ENCODE measurements at regions not wholly inside any gene's neighbourhood (a gene's known extent, or its start where the extent isn't known, plus 50 kb on each side); places are given as distances from the start of the nearest gene placed in this dataset.
"Not testable (repeated sequence)": the region's sequence is repeated elsewhere in the genome, so short reads cannot be mapped to it uniquely, and the experiment has no call there.

DNA sequence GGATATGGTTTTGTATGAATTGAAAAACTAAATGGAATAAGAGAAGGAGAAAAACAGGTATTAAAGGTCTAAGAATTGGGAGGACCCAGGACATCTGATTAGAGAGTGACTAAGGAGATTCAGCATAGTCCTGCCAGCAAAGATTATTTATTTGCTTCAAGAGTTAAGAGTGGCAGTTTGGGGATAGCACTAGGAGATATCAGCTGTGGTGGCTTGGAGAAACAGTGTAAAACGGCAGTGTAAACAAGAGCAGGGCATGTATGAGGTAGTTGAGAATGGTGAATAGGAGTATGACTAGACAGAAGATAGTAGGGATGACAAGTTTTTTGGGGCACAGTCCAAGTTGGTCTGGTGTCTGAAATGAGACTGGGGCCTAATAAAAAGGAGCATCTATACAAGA is 730.3 kb downstream of the TRHDE start:
- H3K4me1 ChIP-seq (ENCODE audit: insufficient read depth, low read length); H3K9me3 ChIP-seq (ENCODE audit: control insufficient read depth, insufficient read depth, low read length): not testable (repeated sequence)
- H3K36me3 ChIP-seq (ENCODE audit: insufficient read depth, low read length): peaks cover 20% of the 10 kb centered on the region
- peak overlapping the region; percentile 79 for H3K9ac ChIP-seq (ENCODE audit: low read depth, low read length)

- H3K36me3 ChIP-seq (ENCODE audit: insufficient read depth, low read length): peaks cover 15% of the 10 kb centered on the region
- peaks cover 20% of the 10 kb centered on the region for H3K9me3 ChIP-seq (ENCODE audit: control insufficient read depth, insufficient read depth, low read length)
- not testable (repeated sequence) for H3K4me1 ChIP-seq (ENCODE audit: insufficient read depth, low read length)
- H3K9ac ChIP-seq (ENCODE audit: low read depth, low read length): peak overlapping the region; percentile 24; the same call in 1 of the 2 replicates
Observed at GRCh38 chr12:73009138-73009834, 737.1 kb downstream of the TRHDE start.

GRCh38 chr12:73017981-73018380 is 745.8 kb downstream of the TRHDE start:
- H3K9ac ChIP-seq (ENCODE audit: low read depth, low read length): no peak overlapping the region
- peaks cover 7% of the 10 kb centered on the region for H3K4me1 ChIP-seq (ENCODE audit: insufficient read depth, low read length)
- H3K36me3 ChIP-seq (ENCODE audit: insufficient read depth, low read length): peaks cover 2% of the 10 kb centered on the region; the same call in 1 of the 2 replicates
- H3K9me3 ChIP-seq (ENCODE audit: control insufficient read depth, insufficient read depth, low read length): no peaks in the 10 kb centered on the region

DNA sequence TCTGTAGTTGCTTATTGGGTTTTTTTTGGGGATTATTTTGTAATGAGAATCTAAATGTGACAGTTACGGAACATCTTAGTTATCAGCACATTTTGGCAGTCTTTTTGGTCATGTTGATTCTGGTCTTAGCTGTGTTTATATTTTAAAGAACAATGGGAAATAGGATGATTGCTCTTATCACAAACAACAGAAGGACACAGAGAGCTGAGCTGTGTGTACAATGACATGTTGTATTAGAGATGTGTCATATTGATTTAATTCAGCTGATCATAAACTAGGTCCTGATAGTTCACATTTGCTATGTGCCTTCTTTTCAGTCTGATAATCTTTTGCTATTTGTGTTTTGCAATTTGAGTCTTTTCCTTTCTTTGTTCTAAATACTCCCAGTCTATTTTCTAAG is 781.7 kb downstream of the TRHDE start:
- Histone ChIP-seq H3K4me1 (ENCODE audit: insufficient read depth, low read length) (no peaks in the 10 kb centered on the region), H3K9me3 (ENCODE audit: control insufficient read depth, insufficient read depth, low read length) (no peaks in the 10 kb centered on the region), H3K36me3 (ENCODE audit: insufficient read depth, low read length) (no peaks in the 10 kb centered on the region), H3K9ac (ENCODE audit: low read depth, low read length) (no peak overlapping the region)

GRCh38 chr12:73057428-73057827 is 785.3 kb downstream of the TRHDE start:
- no peak overlapping the region for H3K9ac ChIP-seq (ENCODE audit: low read depth, low read length)
- H3K9me3 ChIP-seq (ENCODE audit: control insufficient read depth, insufficient read depth, low read length): no peaks in the 10 kb centered on the region
- H3K4me1 ChIP-seq (ENCODE audit: insufficient read depth, low read length): no peaks in the 10 kb centered on the region
- H3K36me3 ChIP-seq (ENCODE audit: insufficient read depth, low read length): no peaks in the 10 kb centered on the region

GRCh38 chr12:73065913-73066312 is 793.7 kb downstream of the TRHDE start:
- no peak overlapping the region for H3K9ac ChIP-seq (ENCODE audit: low read depth, low read length)
- no peaks in the 10 kb centered on the region for H3K36me3 ChIP-seq (ENCODE audit: insufficient read depth, low read length)
- peaks cover 5% of the 10 kb centered on the region; the same call in 1 of the 2 replicates for H3K9me3 ChIP-seq (ENCODE audit: control insufficient read depth, insufficient read depth, low read length)
- no peaks in the 10 kb centered on the region; the same call in 1 of the 2 replicates for H3K4me1 ChIP-seq (ENCODE audit: insufficient read depth, low read length)

- Histone ChIP-seq H3K4me1 (ENCODE audit: insufficient read depth, low read length) (no peaks in the 10 kb centered on the region; the same call in 1 of the 2 replicates), H3K36me3 (ENCODE audit: insufficient read depth, low read length) (no peaks in the 10 kb centered on the region), H3K9ac (ENCODE audit: low read depth, low read length) (no peak overlapping the region), H3K9me3 (ENCODE audit: control insufficient read depth, insufficient read depth, low read length) (peaks cover 9% of the 10 kb centered on the region)
Observed at GRCh38 chr12:73067616-73068015, 795.4 kb downstream of the TRHDE start.

DNA sequence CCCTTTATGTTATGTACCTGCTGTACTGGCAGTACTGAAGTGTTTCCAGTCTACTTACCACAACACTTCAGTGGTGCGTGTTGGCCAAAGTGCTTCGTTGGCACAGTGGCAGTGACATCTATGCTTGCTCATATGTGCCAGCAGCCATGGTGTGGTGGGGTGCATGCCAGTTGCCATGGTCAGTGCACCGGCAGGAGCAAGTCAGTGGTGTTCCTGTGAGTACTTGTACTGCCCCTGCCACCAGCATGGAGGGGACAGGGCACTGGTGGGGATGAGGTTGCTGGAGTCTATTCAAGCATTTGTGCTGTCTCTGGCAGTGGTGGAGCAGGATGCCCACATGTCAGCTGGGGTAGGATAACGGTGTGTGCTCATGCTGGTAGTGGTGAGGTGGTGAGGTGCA is 800.0 kb downstream of the TRHDE start:
- Histone ChIP-seq H3K36me3 (ENCODE audit: insufficient read depth, low read length) (no peaks in the 10 kb centered on the region), H3K9ac (ENCODE audit: low read depth, low read length) (no peak overlapping the region), H3K4me1 (ENCODE audit: insufficient read depth, low read length) (no peaks in the 10 kb centered on the region), H3K9me3 (ENCODE audit: control insufficient read depth, insufficient read depth, low read length) (peaks cover 6% of the 10 kb centered on the region)

GRCh38 chr12:73076760-73077159 is 804.6 kb downstream of the TRHDE start:
- Histone ChIP-seq H3K9me3 (ENCODE audit: control insufficient read depth, insufficient read depth, low read length) (no peaks in the 10 kb centered on the region), H3K4me1 (ENCODE audit: insufficient read depth, low read length) (no peaks in the 10 kb centered on the region), H3K36me3 (ENCODE audit: insufficient read depth, low read length) (no peaks in the 10 kb centered on the region), H3K9ac (ENCODE audit: low read depth, low read length) (no peak overlapping the region)

DNA sequence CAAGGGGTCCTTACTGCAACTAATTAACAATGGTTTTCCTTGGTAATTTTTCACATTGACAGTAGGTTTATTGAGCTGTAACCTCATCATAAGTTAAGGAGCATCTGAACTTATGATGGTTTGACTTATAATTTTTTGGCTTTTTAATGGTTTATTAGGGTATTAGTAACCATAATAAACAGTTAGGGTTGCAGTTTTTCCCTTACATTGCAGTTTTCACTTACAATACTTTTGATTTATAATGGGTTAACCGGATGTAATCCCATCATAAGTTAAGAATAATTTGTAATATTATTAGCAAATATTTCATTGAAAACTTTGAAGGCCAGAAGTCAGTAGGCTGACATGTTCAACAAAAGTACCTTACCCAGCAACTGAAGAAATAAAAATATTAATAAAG is 811.6 kb downstream of the TRHDE start:
- Histone ChIP-seq H3K4me1 (ENCODE audit: insufficient read depth, low read length) (no peaks in the 10 kb centered on the region), H3K9me3 (ENCODE audit: control insufficient read depth, insufficient read depth, low read length) (peaks cover 13% of the 10 kb centered on the region), H3K36me3 (ENCODE audit: insufficient read depth, low read length) (no peaks in the 10 kb centered on the region), H3K9ac (ENCODE audit: low read depth, low read length) (no peak overlapping the region)

DNA sequence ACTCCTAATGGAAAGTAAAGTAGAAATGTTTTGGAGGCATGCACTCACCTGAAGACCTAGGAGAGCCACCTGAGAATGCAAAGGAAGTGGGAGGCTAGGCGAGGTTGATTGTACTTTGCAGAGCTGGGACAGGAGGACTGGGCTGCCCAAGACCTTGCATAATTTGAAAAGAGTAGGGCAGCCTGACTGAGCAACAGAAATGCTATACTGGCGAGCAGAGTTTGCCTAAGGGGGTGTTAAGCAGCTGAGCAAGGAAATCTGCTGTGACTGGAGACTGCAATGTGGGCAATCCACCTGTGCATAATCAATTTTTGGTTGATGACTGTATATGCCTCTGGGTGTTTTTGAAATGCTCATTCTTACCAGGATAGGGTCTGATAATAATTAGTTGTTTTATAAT is 834.1 kb downstream of the TRHDE start:
- Histone ChIP-seq H3K4me1 (ENCODE audit: insufficient read depth, low read length) (peaks cover 6% of the 10 kb centered on the region; the same call in 1 of the 2 replicates), H3K36me3 (ENCODE audit: insufficient read depth, low read length) (no peaks in the 10 kb centered on the region), H3K9me3 (ENCODE audit: control insufficient read depth, insufficient read depth, low read length) (no peaks in the 10 kb centered on the region), H3K9ac (ENCODE audit: low read depth, low read length) (no peak overlapping the region)

- H3K4me1 ChIP-seq (ENCODE audit: insufficient read depth, low read length): peaks cover 6% of the 10 kb centered on the region; the same call in 1 of the 2 replicates
- no peaks in the 10 kb centered on the region for H3K9me3 ChIP-seq (ENCODE audit: control insufficient read depth, insufficient read depth, low read length)
Observed at GRCh38 chr12:73106896-73107295, 834.7 kb downstream of the TRHDE start.

DNA sequence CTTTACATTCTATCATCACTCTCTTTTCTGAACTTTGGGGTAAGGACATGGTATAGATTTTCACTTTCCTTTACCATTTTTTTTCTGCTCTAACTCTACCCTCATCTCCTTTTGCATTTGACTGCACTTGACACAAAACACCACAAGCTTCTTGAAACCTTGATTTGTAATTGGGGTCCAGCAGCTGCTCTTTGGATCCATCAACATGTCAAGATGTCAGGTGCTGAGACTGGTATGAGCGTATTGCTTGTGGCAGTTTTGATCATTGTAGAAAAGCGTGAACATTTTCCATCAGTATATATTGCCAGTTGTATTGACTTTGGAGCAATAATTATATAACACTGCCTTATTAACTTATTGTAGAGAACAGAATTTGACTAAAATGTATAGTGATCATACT is 838.6 kb downstream of the TRHDE start:
- H3K9me3 ChIP-seq (ENCODE audit: control insufficient read depth, insufficient read depth, low read length): no peaks in the 10 kb centered on the region
- no peak overlapping the region for H3K9ac ChIP-seq (ENCODE audit: low read depth, low read length)
- no peaks in the 10 kb centered on the region for H3K36me3 ChIP-seq (ENCODE audit: insufficient read depth, low read length)
- peaks cover 6% of the 10 kb centered on the region; the same call in 1 of the 2 replicates for H3K4me1 ChIP-seq (ENCODE audit: insufficient read depth, low read length)

More at GRCh38 chr12:73106896-73107295, 834.7 kb downstream of the TRHDE start:
- no peaks in the 10 kb centered on the region for H3K36me3 ChIP-seq (ENCODE audit: insufficient read depth, low read length)
- no peak overlapping the region for H3K9ac ChIP-seq (ENCODE audit: low read depth, low read length)

DNA sequence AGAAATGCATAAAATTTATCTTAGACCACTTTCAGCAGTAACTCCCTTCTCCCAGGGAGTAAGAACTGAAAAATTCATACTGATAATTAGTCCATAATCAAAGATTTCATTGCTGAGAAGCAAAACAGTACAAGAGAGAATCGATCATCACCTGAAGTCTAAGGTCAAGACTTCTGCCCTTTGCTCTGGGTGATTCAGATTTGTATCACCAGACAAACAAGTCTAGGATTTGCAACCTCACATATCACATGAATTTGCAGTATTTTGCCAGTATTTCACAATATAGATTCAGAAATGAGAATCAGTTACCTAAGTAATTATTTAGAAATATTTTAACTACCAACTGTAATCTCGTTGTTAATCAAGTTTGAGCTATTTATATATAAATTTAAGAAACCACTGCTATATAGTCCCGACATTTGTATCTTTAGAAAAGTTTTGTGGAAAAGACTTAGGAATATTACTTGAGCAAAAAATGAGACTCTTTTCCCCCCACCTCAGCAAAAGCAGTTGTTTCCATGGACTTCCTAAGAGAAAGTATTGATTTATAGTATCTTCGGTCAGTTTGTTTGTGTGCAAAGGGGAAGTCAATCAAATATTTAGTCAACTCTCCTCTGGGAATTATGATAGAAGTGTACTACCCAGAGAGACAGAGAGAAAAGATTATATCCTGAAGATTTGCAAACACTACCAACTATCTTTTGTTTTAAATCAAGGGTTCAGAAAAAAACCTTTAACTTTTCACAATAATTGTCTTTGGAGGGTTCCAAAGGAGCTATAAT is 840.1 kb downstream of the TRHDE start:
- Histone ChIP-seq H3K4me1 (ENCODE audit: insufficient read depth, low read length) (no peaks in the 10 kb centered on the region), H3K9me3 (ENCODE audit: control insufficient read depth, insufficient read depth, low read length) (no peaks in the 10 kb centered on the region), H3K9ac (ENCODE audit: low read depth, low read length) (no peak overlapping the region), H3K36me3 (ENCODE audit: insufficient read depth, low read length) (no peaks in the 10 kb centered on the region)

GRCh38 chr12:73124480-73124879 is 852.3 kb downstream of the TRHDE start:
- H3K9ac ChIP-seq (ENCODE audit: low read depth, low read length): no peak overlapping the region
- H3K9me3 ChIP-seq (ENCODE audit: control insufficient read depth, insufficient read depth, low read length): no peaks in the 10 kb centered on the region
- H3K36me3 ChIP-seq (ENCODE audit: insufficient read depth, low read length): no peaks in the 10 kb centered on the region
- peaks cover 4% of the 10 kb centered on the region for H3K4me1 ChIP-seq (ENCODE audit: insufficient read depth, low read length)

All from ES-I3 (cell line).